ENCODE measurements at regions not wholly inside any gene's neighbourhood (a gene's known extent, or its start where the extent isn't known, plus 50 kb on each side); places are given as distances from the start of the nearest gene placed in this dataset.

- no peak for TF ChIP-seq CHD7 (IDR thresholded peaks at IDR 0.05; ENCODE audit: insufficient replicate concordance, low read length)
- no peak for TF ChIP-seq CTBP2 (IDR thresholded peaks at IDR 0.05; ENCODE audit: borderline replicate concordance, insufficient read depth, insufficient read length, low read length)
- no peak for TF ChIP-seq TBP (IDR thresholded peaks at IDR 0.05; ENCODE audit: low read depth, low read length)
- TF ChIP-seq POLR2A (IDR thresholded peaks at IDR 0.05; ENCODE audit: control extremely low read depth in 1 of 2, low read depth in 2 of 2, low read length in 2 of 2), result no peak
Measured at GRCh38 chr14:53520078-53520928, 367.2 kb upstream of the DDHD1 start (continued).

All from H1 (cell line).